Ectodermal cell (in vitro differentiated cells): ENCODE measurements at regions not wholly inside any gene's neighbourhood (a gene's known extent, or its start where the extent isn't known, plus 50 kb on each side); places are given as distances from the start of the nearest gene placed in this dataset.

Experiments used
- H3K27ac ChIP-seq: 2 replicates; pipeline ENCODE4 v1.7.0; 2013; ENCODE audit warnings: mild to moderate bottlenecking, low read depth, low read length; ENCODE audit not compliant: insufficient read depth, poor library complexity, severe bottlenecking
- H3K27me3 ChIP-seq: 2 replicates; pipeline ENCODE4 v1.7.0; 2013; ENCODE audit warnings: mild to moderate bottlenecking, low read length; ENCODE audit not compliant: insufficient read depth, control insufficient read depth, poor library complexity, severe bottlenecking
- H3K36me3 ChIP-seq: one replicate; pipeline ENCODE4 v1.7.0; 2013; ENCODE audit warnings: low read length; ENCODE audit not compliant: control insufficient read depth, insufficient read depth
- H3K4me1 ChIP-seq: one replicate; pipeline ENCODE4 v1.7.0; 2013; ENCODE audit warnings: low read length; ENCODE audit not compliant: control insufficient read depth, insufficient read depth
- H3K4me3 ChIP-seq: 2 replicates; pipeline ENCODE4 v1.7.0; 2013; ENCODE audit warnings: low read depth, low read length, control low read depth; ENCODE audit not compliant: insufficient read depth
- H3K9me3 ChIP-seq: 2 replicates; pipeline ENCODE4 v1.7.0; 2013; ENCODE audit warnings: mild to moderate bottlenecking, low read length, moderate library complexity; ENCODE audit not compliant: control insufficient read depth
- WGBS, 2 experiments: methylation state at CpG; one replicate each; pipeline ENCODE4 v1.1.7; 2013; ENCODE audit warnings: missing lambda C conversion rate in 2 of 2; 5-methylcytosine and 5-hydroxymethylcytosine counted together

GRCh38 chr16:86158688-86159360 lies 259.9 kb downstream of the IRF8 start:
- no peaks in the 10 kb centered on the region for H3K9me3 ChIP-seq
- WGBS, 2 experiments: 82 to 87% methylated on average over 10 of the region's 10 CpGs
- no peak overlapping the region for H3K4me3 ChIP-seq
- H3K4me1 ChIP-seq: no peaks in the 10 kb centered on the region
- H3K36me3 ChIP-seq: no peaks in the 10 kb centered on the region
- H3K27me3 ChIP-seq: no peaks in the 10 kb centered on the region
- H3K27ac ChIP-seq: no peak overlapping the region

GRCh38 chr16:86165479-86165878 lies 266.5 kb downstream of the IRF8 start:
- H3K36me3 ChIP-seq: no peaks in the 10 kb centered on the region
- H3K4me3 ChIP-seq: no peak overlapping the region
- H3K27ac ChIP-seq: no peak overlapping the region
- H3K9me3 ChIP-seq: no peaks in the 10 kb centered on the region
- no peaks in the 10 kb centered on the region for H3K27me3 ChIP-seq
- H3K4me1 ChIP-seq: no peaks in the 10 kb centered on the region
- 65 to 74% methylated on average over 2 of the region's 2 CpGs for whole genome bisulfite sequencing, 2 experiments

DNA sequence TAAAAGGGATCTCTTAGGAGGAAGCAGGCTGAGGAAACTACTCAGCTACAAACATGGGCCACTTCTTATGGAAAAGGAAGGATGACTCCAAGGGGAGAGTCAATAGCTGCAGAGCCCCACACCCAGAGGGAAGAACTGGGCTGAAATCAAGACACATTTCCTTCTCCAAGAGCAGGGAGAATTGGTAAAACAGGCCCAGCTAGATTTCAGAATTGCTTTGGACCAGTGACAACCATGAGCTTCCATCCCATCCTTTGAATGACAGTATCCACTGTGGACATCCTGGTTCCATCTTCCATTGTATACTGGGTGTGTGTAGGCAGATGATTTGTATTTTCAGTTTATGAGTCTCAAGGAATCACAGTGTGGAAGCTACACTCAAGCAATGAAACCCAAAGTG lies 267.5 kb downstream of the IRF8 start:
- Histone ChIP-seq H3K4me1 (no peaks in the 10 kb centered on the region), H3K27ac (no peak overlapping the region), H3K36me3 (no peaks in the 10 kb centered on the region), H3K4me3 (no peak overlapping the region), H3K27me3 (no peaks in the 10 kb centered on the region), H3K9me3 (no peaks in the 10 kb centered on the region)

DNA sequence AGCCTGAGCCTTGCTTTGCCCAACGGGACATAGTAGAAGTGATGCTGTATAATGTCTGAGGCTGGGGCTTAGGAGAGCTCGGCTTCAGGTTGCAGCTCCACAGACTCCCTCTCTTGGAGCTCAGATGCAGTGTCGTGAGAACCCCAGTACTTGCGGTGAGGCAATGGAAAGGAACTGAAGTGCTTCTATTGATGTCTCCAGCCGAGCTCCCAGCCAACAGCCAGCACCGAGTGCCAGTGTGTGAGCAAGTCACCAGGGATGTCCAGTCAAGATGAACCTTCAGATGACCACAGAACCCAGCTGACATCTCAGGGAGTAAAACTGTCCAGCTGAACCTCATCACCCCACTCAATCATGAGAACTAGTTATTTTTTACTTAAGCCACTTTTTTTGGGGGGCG lies 268.1 kb downstream of the IRF8 start:
- 89% methylated on average over 7 of the region's 7 CpGs for WGBS, 2 experiments
- no peaks in the 10 kb centered on the region for H3K9me3 ChIP-seq

GRCh38 chr16:86170720-86171119 lies 271.8 kb downstream of the IRF8 start:
- no peak overlapping the region for H3K4me3 ChIP-seq
- peaks cover 6% of the 10 kb centered on the region for H3K27me3 ChIP-seq
- H3K36me3 ChIP-seq: no peaks in the 10 kb centered on the region
- 92 to 99% methylated on average over 5 of the region's 5 CpGs for WGBS, 2 experiments
- no peak overlapping the region for H3K27ac ChIP-seq
- no peaks in the 10 kb centered on the region for H3K9me3 ChIP-seq
- H3K4me1 ChIP-seq: no peaks in the 10 kb centered on the region

More for the DNA sequence above, 268.1 kb downstream of the IRF8 start:
- Histone ChIP-seq H3K4me3 (no peak overlapping the region), H3K27me3 (no peaks in the 10 kb centered on the region), H3K4me1 (no peaks in the 10 kb centered on the region), H3K27ac (no peak overlapping the region), H3K36me3 (no peaks in the 10 kb centered on the region)

GRCh38 chr16:86171329-86171728 lies 272.4 kb downstream of the IRF8 start:
- Histone ChIP-seq H3K27me3 (peaks cover 6% of the 10 kb centered on the region), H3K27ac (no peak overlapping the region), H3K4me3 (no peak overlapping the region), H3K4me1 (no peaks in the 10 kb centered on the region), H3K36me3 (no peaks in the 10 kb centered on the region), H3K9me3 (no peaks in the 10 kb centered on the region)
- WGBS, 2 experiments: 94 to 97% methylated on average over 4 of the region's 5 CpGs

DNA sequence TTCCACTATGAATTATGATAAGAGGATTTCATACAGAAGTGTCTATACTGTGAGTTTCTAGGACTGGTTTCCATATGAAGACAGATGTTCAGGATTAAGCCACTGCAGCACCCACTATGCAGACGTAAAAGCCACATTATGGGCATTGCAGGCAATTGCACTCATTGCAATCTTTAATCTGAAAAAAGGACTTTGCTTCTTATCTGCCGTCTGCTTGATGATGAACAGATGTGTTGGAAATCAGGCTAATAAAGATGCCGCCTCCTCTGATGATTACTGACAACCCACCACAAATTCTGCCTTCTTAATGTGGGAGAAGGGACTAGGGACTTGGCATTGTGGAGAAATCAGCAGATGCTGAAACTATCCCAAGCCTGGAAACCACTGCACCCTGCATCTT lies 276.9 kb downstream of the IRF8 start:
- no peaks in the 10 kb centered on the region for H3K4me1 ChIP-seq
- H3K27ac ChIP-seq: no peak overlapping the region
- H3K36me3 ChIP-seq: no peaks in the 10 kb centered on the region
- H3K4me3 ChIP-seq: no peak overlapping the region
- H3K27me3 ChIP-seq: peaks cover 6% of the 10 kb centered on the region
- WGBS, 2 experiments: 90 to 95% methylated on average over 3 of the region's 3 CpGs
- H3K9me3 ChIP-seq: no peaks in the 10 kb centered on the region

DNA sequence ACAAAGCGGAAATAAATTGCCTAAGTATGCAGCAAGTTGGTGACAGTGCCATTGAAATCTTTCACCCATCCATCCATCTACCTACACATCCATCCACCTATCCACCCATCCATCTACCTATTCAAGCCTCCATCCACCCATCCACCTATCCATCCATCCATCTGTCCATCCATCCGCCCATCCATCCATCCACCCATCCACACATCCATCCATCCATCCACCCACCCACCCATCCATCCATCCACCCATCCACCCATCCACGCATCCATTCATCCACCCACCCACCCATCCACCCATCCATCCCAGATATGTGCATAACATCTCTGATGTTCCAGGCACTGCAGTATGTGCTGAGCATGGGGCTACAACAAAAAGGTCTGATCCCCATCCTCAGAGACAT lies 277.5 kb downstream of the IRF8 start:
- H3K9me3 ChIP-seq: no peaks in the 10 kb centered on the region
- H3K27ac ChIP-seq: no peak overlapping the region
- WGBS, 2 experiments: 86 to 88% methylated on average over 3 of the region's 3 CpGs
- H3K27me3 ChIP-seq: peaks cover 6% of the 10 kb centered on the region
- no peaks in the 10 kb centered on the region for H3K4me1 ChIP-seq
- H3K4me3 ChIP-seq: no peak overlapping the region
- H3K36me3 ChIP-seq: no peaks in the 10 kb centered on the region

DNA sequence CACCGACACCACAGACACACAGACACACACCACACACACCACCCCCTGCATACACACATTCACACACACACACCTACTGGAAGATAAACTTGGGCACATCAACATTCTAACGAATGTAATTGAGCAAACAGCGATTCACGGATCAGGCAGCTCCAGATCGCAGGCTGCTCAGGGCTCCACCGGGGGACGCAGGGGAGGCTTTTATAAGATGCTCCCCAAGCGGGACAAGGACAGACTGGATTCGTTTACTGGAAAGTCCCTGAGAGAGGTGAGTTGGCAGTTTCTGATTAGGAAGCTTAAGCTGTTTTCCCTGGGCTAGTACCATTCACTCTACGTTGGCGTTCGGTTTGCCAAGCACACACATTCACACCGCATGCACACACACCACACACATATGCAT lies 281.3 kb downstream of the IRF8 start:
- Histone ChIP-seq H3K27me3 (no peaks in the 10 kb centered on the region), H3K36me3 (no peaks in the 10 kb centered on the region), H3K4me1 (no peaks in the 10 kb centered on the region), H3K4me3 (no peak overlapping the region), H3K9me3 (no peaks in the 10 kb centered on the region), H3K27ac (no peak overlapping the region)
- WGBS, 2 experiments: 87 to 88% methylated on average over 13 of the region's 13 CpGs

DNA sequence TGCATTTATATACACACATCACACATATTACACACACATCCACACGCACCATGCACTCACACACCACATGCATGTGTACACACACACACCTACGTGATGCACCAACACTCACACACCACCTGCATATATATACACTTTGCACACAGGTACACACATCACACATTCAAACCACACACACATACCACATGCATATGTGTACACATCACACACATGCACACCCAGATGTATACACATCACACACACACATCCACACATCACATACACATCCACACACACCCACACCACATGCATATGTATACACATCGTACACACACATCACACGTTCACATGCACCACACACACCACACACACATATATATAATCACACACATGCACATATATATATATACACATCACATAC lies 281.8 kb downstream of the IRF8 start:
- no peaks in the 10 kb centered on the region for H3K9me3 ChIP-seq
- 88 to 94% methylated on average over 4 of the region's 4 CpGs for WGBS, 2 experiments
- H3K4me1 ChIP-seq: no peaks in the 10 kb centered on the region
- H3K4me3 ChIP-seq: no peak overlapping the region
- H3K27me3 ChIP-seq: no peaks in the 10 kb centered on the region
- H3K36me3 ChIP-seq: no peaks in the 10 kb centered on the region
- no peak overlapping the region for H3K27ac ChIP-seq

DNA sequence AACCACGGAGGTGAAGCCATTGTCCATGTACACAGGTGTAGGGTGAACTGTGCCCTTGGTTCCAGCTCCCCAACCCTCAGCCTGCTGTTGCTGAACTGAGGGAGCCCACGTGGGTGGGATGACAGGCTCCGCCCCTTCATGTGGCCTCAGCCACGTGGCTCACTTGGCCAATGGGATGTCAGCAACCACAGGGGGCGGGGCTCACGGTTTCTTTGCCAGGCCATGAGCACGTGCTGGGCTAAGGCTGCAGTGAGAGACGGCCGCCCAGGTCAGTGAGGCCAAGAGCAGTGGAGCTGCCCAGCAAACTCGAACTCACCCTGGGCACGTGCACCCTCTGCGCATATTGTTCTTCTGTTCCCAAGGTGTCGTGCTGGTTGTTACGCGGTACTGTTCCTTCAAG lies 282.6 kb downstream of the IRF8 start:
- H3K9me3 ChIP-seq: no peaks in the 10 kb centered on the region
- H3K27me3 ChIP-seq: no peaks in the 10 kb centered on the region
- WGBS, 2 experiments: 85 to 87% methylated on average over 15 of the region's 15 CpGs
- no peak overlapping the region for H3K27ac ChIP-seq
- no peak overlapping the region for H3K4me3 ChIP-seq
- no peaks in the 10 kb centered on the region for H3K36me3 ChIP-seq
- no peaks in the 10 kb centered on the region for H3K4me1 ChIP-seq
